ENCODE measurements at regions not wholly inside any gene's neighbourhood (a gene's known extent, or its start where the extent isn't known, plus 50 kb on each side); places are given as distances from the start of the nearest gene placed in this dataset.

DNA sequence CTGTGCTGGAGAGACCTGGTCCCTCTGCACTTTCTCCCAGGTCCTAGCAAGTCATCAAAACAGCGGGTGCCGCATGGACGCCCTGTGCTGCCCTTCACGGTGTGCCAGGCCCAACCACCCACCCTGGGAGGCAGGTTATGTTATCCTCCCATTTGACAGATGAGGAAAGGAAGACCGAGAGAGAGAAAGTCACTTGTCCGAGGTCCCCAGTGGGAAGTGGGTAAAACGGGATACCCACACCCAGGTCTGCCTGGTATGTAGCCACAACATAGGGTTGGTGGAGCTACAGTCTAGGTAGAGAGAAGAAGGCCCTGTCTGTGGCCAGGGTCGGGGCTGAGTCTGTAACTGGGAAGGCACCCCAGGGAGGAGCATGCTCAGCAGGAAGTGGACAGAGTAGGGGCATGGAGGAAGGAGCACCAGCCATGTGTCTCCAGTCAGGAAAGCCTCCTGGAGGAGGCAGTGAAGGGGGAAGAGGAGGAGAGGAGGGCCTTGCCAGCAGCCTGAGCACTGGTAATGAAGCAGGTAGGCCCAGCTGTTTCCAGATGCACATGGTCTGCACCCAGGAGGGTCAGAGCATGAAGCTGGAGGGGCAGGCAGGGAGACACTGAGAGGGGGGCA lies 98.4 kb downstream of the ZFP36L2 start:
- no peak for DNase-seq

DNA sequence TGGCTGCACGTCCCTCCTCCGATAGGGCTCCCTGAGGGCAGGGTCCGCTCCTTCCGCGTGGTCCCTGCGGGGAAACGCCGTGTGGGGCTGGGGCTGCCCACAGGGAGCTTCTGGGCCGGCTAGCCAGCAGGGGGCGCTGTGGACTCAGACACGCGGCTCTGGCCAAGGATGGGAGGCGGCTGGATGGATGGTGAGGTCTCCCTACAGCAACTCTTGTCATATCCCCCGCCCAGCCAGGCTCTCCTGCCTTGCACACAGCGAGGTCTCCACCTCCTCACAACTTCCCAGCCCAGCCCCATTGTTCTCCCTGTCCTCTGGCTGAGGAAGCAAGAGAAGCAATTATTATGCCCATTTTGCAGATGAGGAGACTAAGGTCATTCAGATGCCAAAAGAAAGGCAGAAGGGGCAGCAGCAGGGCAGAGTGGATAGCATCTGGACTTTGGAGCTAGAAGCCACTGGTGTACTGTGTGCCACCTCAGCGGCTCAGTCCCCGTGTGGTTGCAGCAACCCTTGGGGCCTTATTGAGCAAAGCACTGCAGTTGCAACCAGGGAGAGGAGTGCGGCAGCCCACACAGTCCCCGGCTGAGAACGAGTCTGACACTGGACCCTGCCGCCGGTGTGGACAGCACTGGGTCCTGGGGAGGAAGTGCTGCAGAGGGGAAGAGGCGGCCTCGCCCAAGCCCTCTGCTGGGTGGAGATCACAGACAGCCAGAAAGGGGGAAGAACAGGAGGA lies 99.0 kb downstream of the ZFP36L2 start:
- DNase-seq, result peak; percentile 76 to 94 (median 86)

DNA sequence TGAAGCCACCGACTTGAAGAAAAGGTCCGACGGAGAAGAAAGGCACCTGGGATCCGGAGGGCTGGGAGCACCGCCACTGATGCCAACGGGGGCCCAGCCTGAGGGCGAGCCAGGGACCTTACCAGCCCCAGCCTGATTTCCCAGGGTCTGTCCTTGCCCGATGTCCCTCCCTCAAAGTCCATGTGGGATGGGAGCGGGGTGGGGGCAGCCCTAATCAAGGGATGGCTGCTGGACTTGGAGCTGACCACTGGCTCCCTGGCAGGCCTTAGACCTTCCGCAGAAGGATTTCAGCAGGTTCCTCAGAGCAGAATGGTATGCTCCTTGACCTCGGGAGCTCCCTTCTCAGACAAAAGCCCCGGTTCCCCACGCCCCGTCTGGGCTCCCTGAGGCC lies 99.6 kb downstream of the ZFP36L2 start:
- no peak for DNase-seq

DNA sequence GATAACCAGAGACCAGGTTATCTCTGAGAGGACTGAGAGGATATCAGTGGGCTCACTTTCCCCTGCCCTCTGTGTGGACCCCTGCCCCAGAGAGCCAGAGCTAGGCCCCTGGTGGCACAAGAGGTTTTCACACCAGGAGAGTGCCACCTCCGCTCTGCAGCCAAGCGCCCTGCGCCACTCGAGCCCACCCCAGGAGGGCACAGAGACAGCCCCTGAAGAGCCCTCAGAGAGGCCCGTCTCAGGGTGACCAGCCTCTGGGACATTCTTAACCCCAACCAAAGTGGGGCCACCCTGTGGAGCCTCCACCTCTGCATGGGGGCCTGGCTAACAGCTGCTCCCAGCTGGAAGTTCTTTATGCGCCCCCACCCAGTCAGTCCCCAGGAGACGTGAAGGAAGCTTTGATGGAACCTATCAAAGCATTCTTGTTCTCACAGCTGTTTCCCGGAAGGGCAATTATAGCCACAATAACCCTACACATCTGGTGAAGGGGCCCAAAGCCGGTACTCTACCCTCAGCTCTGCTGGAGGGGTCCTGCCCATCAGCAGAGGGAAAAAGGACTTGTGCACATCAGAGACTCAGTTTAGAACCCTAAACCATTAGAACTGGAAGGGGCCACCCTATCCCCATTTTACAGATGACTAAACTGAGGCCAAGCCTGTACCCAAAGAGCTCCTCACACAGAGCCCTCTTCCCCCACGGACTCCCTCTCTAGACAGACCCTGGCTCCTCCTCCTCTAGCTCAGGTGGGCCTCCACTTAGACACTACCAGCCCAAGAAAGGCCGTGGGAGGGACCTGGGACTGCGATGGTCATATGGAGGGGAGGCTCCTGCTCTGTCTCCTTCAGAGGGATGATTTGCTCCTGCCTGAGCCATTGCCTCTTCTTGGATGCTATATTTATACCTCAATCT lies 101.1 kb downstream of the ZFP36L2 start:
- no peak for DNase-seq

DNA sequence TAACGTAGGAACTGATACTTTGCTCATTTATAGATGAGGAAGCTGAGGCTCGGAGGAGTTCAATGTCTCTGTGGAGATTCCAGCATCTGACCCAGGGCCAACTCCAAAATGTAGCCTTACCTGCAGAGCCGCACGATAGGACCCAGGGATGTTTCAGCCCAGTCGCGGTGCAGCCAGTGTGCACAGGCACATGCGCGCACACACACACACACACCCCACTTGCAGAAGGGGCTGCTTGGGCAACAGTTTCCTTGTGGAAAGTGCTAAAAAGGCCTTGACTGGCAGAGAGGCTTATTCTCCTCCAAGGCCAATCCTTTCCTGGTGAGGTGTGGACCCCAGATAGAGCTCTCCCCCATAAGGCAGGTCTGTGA lies 101.7 kb downstream of the ZFP36L2 start:
- no peak for DNase-seq

DNA sequence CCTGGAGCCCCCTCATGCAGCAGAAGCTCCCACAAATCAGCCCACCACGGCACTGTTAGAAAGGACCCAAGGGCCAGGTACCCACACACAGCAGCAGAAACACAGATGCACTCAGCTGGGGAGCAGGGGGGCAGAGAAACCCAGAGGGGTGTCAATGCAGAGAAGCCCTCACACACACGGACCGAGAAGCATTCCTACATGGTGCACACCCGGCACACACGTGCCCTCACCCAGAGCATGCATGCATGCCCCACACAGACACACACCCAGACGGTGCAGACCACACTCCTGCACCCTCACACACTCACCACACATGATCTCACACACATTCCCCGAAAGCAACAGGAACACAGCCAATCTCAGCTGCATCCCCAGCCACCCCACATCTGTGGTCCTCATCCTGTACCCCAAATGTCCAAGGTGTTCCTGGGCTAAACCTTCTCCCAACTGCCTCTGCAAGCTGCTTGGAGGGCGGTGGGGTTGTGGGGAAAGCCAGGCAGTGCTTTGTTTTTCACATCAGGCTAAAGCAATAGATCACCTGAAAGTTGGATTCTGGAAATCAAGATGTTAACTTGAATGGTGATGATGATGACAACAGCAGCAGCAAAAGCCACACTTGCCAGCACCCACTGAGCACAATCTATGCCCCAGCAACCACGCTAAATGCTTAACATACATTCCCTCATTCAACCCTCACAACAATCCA lies 102.3 kb downstream of the ZFP36L2 start:
- no peak for DNase-seq

DNA sequence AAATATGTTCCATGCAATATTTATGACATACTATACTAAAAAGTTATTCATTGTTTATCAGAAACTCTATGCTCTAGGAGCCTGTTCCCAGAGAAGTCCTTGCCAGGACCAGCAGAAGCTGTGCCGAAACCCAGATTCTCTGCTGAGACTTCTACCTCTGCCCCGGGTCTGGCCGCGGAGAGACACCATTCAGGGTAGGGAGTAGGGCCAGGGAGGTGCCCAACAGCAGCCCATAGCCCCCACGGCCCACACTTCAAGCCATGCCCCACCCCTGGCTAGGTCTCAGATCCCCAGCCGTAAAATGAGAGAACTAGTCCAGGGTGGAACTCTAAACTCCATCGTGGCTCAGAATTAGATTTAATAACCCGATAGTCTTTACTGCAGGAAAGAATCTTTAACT lies 102.9 kb downstream of the ZFP36L2 start:
- no peak for DNase-seq

DNA sequence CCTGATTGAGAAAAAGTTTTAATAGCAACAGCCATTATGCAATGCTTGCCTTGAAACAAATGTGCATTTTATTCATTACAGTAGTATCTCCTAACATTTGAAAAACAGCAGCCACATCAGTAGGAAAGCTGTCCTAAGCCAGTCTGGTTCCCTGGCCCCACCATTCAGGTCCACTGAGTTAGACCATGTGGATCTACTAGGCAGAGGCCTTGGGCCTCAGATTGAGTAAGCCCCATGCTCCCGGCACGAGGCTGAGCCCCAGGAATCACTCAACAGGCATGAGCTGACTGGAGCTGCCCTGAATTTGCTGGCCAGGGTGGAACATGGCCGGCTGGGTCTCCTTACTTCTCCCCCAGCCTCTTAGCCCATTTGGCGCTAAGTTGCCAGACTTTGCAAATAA lies 103.4 kb downstream of the ZFP36L2 start:
- no peak for DNase-seq

DNA sequence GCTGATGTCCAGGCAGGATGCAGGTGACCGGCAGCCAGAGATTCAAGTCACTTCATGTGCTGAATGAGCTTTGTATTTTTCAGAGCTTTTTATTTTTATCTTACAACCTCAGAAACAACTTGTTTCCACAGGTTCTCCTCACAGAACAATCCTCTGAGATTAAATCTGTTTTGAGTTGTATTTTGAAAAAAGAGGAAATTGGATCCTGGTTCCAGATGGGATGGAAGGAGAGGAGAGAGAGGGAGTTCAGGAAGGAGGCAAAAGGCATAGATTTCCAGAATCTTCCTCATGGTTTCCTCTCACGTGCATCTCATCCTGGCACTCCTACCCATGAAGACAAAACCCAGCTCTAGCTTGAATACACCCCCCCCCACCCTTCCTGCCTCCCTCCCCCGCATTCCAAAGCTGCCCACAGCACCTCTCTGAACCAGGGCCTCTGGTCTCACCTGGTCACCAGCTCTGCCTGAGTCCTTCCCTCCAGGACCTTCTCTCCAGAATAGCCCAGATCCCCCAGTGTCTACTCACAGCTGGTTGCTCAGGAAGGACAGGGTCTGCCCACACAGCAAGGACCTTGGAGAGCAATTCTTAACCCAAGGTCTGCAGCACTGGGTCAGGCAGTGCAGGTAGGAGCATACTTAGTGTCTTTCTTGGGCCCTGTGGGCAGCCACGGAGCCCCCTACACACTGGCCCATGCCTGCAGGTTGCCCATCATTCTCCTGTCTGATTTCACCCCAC lies 104.7 kb downstream of the ZFP36L2 start:
- no peak for DNase-seq

DNA sequence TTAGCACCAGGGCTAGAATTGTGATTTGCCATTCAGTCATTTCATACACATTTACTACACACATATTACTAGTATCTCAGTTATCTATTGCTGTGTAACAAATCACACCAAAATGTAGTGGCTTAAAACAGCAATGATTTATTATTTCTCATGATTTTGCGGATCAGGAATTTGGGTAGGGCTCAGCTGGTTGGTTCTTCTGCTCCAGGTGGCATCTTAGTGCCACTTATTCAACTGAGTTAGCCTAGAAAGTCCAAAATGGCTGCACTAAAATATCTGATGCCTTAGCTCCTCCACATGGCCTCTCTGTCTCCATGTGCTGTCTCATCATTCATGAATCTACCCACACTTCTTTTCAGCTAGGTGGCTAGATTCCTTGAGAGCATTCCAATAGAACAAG lies 107.1 kb downstream of the ZFP36L2 start:
- no peak for DNase-seq

DNA sequence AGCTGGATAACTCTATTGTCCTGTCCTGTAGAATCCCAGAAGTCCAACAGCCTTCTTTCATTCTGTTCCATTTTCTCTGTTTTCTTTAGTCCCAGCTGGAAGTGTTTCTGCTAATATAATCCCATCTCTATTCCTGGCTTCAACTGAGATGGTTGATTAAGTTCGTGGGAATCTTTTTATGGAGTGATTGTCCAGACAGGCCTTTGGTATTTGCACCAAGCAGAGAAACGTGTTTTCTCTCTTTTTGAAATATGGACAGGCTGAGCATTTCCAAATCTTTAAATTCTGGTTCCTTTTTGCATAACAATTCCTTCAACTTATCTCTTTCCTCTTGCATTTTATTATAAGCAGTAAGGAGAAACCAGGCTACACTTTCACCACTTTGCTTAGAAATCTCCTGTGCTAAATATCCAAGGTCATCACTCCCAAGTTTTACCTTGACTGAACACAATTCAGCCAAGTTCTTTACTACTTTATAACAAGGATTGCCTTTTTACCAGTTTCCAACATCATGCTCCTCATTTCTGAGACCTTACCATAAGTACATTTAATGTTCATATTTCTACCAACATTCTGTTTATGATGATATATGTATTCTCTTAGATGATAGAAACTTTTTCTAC lies 108.8 kb downstream of the ZFP36L2 start:
- DNase-seq, result no peak

DNA sequence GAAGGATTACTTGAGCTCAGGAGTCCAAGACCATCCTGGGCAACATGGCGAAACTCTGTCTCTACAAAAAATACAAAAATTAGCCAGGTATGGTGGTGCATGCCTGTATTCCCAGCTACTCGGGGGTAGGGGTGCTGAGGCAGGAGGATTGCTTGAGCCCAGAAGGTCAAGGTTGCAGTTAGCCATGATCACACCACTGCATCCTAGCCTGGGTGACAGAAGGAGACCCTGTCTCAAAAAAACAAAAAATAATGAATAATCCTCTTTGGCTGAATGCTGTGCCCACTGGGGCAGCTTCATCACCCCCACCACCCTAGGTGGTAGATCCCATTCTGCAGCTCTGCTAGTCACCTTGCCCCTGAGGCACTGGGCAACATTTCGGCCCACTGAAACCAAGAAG lies 109.4 kb downstream of the ZFP36L2 start:
- no peak for DNase-seq

DNA sequence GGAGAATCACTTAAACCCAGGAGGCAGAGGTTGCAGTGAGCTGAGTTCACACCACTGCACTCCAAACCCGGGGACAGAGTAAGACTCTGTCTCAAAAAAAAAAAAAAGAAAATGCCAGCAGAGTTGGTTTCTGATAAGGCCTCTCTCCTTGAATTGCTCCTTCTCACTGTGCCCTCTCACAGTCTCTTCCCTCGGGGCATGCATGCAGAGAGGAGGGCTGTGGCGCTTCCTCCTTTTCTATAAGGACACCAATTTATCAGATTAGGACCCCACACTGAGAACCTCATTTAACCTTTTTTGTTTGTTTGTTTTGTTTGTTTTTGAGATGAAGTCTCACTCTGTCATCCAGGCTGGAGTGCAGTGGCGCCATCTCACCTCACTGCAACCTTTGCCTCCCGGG lies 110.5 kb downstream of the ZFP36L2 start:
- no peak for DNase-seq

DNA sequence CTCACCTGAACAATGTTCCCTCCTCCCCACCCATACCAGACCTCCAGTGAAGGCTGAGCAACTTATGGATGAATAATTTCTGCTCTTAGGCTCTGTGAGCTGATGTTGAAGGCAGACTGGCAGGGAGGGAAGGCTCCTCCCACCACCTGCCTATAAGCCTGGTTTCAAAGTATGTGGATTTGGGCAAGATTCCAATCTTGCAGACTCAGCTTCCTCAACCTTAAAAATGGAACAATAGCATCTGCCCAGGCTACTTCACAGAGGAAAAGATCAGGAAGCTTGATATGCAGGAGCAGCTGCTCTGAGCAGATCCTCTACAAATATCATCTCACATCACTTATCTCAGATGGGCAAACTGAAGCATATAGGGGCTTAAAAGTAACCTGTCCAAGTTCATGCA lies 112.2 kb downstream of the ZFP36L2 start:
- no peak for DNase-seq

DNA sequence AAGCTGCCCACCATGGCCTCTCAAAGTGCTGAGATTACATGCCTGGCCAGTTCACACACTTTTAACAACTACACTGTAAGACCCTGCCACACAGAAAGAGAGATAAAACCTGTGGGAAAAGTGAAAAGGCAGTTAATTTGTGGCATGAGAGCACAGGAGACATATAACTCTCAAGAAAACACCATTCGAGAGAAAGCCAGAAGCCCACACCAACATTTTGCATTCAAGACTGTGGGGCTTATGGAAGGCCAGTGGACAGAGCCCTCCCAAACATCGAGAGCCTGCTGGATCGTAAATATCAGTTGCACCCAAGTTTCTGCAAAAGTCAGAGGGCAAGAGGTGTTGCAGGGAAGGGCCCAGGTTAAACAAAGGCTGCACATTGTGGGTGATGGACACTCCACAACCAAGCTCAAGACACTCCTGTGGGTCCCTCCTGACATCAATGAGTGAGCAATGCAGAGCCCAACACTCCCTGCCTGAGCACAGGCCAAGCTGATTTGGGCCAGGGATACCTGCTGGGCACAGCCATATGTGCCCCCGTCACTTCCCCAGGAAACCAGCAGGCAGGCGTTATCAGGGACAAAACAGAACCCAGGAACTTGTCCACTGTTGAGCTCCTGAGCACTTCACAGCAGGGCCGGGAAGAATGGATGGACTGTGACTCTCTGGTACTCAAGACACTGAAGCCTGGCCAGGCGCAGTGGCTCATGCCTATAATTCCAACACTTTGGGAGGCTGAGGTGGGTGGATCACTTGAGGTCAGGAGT lies 114.4 kb downstream of the ZFP36L2 start:
- no peak for DNase-seq

DNA sequence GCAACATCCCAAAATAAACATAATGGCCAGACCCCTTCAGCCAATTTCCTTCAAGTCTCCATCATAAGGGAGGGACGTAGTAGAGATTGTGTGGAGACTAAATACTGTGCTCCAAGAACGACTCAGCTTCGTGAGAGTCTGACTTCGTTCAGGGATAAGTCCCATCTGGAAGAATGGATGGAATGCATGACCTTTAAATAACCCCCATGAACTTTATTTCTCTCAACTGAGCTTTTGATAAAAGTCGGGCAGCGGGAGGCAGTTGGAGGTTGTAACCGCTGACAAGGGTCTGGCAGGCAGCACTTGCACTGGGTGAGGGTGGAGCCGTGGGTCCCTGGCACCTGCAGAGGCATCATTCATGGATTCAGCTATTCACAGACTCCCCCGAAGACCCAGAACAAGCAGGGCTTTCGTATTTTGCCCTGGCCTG lies 115.9 kb downstream of the ZFP36L2 start:
- no peak for DNase-seq

DNA sequence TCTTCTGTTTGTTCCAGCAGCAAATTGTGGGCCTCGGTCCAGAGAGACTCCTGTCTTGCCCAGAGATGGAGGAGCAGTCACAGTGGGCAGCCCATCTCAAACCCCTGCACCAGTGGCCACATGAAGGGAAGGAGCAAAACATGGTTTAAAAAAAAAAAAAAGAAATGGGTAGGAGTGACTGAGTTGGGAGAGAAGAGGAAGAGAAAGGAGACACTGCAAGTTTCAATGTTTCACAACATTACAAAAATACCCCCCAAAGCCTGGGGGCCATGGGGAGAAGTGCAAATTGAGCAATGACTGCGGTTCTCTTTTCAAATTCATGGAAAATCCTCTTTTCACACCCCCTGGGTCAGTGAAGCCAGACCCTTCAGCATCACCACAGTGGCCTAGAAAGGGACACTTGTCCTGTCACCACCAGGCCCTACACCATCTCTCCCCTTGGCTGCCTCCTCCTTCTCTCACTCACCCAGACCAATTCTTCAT lies 117.1 kb downstream of the ZFP36L2 start:
- no peak for DNase-seq

DNA sequence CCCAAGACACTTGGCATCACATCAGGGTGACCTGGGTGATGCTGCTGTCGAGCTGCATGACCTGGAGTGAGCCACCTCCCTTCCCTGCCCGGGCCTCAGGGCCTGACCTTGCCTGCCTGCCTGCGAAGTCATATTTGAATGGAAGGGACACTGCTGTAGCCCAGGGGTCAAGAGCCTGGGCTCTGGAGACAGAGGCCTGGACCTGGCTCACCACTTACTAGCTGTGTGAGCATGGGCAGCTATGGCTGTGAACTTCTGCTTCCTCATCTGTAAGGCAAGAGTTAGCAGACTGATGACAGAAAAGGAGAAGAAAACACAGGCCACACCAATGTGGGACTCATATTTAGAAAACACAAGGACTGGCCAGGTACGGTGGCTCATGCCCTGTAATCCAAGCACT lies 118.7 kb downstream of the ZFP36L2 start:
- DNase-seq, result no peak

DNA sequence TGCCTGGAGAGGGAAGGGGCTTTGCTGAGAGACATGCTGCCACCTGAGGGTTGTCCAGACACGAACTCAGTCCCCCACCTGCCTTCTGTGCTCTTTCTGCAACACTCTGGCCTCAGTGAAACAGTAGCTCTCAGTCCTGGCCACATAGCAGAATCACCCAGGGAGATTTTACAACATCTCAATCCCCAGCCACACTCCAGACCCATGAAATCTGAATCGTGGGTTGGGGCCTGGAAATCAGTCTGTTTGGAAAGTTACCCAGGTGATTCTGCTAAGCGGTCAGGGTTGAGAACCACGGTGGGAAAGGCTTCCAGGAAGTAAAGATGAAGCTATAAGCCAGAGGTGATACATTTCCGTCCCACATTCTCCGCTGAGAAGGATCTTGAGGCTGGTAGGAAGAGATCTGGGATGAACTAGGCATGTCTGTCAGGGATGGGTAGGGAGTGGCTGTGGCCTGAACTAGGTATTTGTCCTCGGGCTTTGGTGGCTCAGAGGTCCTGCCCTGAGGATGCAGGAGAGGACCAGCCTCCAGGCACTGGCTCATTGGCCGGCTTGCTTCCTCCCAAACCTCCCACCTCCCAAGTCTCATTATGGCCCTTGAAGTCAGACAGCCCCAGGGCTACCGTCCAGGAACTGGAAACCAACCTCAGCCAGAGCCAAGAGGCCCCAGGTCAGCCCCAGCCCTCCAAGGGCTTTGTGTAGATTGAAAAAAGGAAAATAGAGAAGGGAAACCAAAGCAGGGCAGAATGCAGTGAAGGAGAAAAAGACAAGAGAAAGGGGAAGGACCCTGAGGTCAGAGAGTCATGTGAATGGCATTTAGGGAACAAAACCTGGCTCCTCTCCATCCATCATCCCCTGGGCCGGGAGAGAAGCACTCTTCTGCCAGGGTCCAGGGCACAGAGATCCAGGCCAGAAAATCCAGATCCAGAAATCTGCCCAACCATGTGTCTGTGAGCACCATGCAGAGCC lies 119.6 kb downstream of the ZFP36L2 start:
- DNase-seq, result no peak
